HG03457 (cell line): ENCODE measurements at regions not wholly inside any gene's neighbourhood (a gene's known extent, or its start where the extent isn't known, plus 50 kb on each side); places are given as distances from the start of the nearest gene placed in this dataset.
"Not testable (repeated sequence)": the region's sequence is repeated elsewhere in the genome, so short reads cannot be mapped to it uniquely, and the experiment has no call there.

Experiments used
- ATAC-seq: cut with Tn5 transposase; IDR thresholded peaks from one replicate; pipeline ENCODE4 v1.9.1; 2021; ENCODE audit warnings: moderate number of reproducible peaks; ENCODE audit not compliant: unreplicated experiment

GRCh38 chr6:27178860-27179259, 68.6 kb upstream of the PRSS16 start:
- ATAC-seq, result no peak

DNA sequence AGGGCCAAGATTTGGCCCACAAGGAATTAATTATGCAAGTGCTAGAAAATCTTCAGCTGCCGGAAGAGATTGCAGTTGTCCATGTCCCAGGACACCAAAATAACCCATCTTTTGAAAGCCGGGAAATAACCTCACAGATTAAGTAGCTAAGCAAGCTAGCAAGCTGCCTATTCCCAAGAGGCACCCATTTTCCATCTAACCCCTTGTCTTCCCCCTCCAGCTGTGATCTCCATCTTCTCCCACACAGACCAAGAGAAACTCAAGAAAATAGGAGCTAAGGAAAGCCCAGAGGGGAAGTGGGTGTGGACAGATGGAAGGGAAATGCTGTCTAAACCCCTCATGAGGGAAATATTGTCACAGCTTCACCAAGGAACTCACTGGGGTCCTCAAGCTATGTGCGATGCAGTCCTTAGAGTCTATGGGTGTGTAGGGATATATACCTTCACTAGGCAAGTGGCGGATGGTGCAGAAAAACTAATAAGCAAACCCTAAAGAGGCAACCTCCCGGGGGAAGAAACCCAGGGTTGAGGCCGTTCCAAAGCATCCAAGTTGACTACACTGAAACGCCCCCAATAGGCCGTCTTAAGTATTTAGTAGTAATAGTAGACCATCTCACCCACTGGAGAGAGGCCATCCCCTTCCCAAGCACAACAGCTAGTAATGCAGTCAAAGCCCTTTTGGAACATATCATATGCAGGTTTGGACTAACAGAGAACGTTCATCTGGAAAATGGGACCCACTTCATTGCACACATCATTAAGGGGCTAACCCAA, 64.3 kb upstream of the PRSS16 start:
- ATAC-seq, result no peak

DNA sequence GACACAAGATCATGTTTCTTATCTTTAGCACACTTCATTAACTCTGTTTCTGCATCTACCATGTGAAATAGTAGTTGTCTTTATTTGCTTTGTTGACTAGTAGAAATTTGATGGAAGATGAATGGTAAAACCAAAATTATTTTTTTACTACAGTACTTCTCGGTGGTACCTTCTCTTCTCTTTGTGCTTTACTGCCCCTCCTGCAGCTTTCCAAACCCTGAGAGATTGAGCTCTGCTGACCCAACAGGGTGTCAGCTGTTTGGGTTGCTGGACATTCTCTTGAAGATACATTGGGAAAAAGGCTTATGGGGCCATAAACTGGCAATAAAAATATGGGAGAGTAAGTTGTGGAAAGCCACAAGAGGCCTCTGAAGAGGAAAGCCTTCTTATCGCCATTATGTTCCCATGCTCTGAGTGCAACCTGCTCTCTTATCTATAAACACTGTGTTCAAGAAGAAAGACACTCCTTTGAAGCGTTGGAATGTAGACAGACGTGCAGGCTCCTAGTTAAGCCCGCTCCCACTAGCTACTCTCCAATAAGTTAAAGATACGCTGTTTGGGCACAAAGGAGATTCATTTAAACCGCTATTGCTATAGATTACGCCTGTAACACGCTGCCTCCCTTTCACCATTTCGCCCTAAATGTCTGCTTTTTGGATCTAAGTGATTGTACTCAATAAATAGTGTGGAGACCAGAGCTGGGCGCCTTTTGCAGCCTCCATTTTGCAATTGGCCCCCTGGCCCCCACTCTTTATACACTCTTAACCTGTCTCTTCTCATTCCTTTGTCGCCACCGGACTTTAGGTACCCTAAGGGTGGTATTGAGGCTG, 60.1 kb upstream of the PRSS16 start:
- no peak for ATAC-seq

DNA sequence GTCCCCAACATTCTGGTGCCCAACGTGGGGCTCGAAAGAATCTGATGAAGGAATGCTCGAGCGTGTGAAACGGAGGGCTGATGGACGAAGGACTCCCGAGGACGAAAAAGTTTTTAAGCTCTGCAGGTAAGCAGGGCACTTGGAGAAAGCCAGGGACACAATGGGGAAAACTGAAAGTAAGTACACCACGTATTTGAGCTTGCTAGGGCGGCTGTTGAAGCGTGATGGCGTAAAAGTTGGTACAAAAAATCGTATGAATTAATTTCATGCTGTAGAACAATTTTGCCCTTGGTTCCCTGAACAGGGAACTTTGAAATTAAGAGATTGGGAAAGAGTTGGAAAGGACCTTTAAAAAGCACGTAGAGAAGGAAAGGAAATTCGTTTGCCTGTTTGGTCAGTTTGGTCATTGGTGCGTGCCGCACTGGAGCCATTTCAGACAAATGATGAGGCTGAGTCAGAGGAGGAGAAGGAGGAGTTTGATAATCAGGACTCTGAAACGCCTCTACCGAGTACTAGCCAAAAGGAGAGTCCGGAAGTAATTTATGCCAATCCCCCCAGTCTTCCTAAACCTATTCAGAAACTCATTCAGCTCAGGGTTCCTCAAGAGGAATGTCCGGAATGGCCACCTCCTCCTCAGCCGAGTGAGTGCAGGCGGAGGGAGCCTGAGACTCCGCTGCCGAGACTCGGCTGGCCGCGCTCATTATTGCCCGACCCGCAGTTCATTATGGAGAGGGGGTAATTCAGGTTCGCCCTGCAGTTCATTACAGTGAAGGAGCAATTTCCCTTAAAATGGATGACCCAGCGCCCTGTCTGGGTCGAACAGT, 59.2 kb upstream of the PRSS16 start:
- no peak for ATAC-seq

DNA sequence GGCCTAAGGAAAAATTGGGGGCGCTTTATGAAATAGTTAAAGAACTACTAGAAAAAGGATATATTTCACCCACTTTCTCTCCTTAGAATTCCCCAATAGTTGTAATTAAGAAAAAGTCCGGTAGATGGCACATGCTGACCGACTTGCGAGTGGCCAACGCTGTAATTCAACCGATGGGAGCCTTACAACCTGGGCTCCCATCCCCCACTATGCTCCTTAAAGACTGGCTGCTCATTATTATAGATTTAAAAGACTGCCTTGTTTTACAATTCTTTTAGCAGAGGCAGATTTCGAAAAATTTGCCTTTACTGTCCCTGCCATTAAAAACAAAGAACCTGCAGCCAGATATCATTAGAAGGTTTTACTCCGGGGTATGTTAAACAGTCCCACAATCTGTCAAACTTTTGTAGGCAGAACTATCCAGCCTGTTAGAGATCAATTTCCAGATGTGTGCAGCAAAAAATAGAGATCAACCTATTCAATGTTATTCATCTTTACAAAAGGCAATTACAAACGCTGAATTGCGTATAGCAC, 58.5 kb upstream of the PRSS16 start:
- ATAC-seq, result no peak

- no peak for ATAC-seq
Observed at GRCh38 chr6:27190126-27190525, 57.4 kb upstream of the PRSS16 start.

- ATAC-seq, result not testable (repeated sequence)
Observed at GRCh38 chr6:27194453-27194852, 53.0 kb upstream of the PRSS16 start.

GRCh38 chr6:27195547-27195946, 52.0 kb upstream of the PRSS16 start:
- ATAC-seq, result not testable (repeated sequence)
